Smooth muscle cell (in vitro differentiated cells): ENCODE measurements at regions not wholly inside any gene's neighbourhood (a gene's known extent, or its start where the extent isn't known, plus 50 kb on each side); places are given as distances from the start of the nearest gene placed in this dataset.

Source experiments
- DNase-seq: peaks from one replicate; lab custom pipeline; 2025; ENCODE audit not compliant: unreplicated experiment; lab: John Stamatoyannopoulos, UW
- H2AFZ ChIP-seq: fragments of 200-600 bp; sonication (generic); 2 replicates; pipeline ENCODE4 v1.6.0; 2016; ENCODE audit warnings: antibody characterized with exemption, low read depth, mild to moderate bottlenecking
- H3F3A ChIP-seq: fragments of 200-600 bp; sonication (generic); 2 replicates; pipeline ENCODE4 v1.6.0; 2017; ENCODE audit warnings: antibody characterized with exemption, low read depth
- H3K27ac ChIP-seq: fragments of 200-600 bp; sonication (generic); 2 replicates; pipeline ENCODE4 v1.5.1; 2016; ENCODE audit warnings: low read depth, mild to moderate bottlenecking
- H3K27me3 ChIP-seq: fragments of 200-600 bp; sonication (generic); 2 replicates; pipeline ENCODE4 v1.6.1; 2016; ENCODE audit warnings: low read depth, mild to moderate bottlenecking
- H3K36me3 ChIP-seq: fragments of 200-600 bp; sonication (generic); 2 replicates; pipeline ENCODE4 v1.5.1; 2016; ENCODE audit warnings: low read depth
- H3K4me1 ChIP-seq: fragments of 200-600 bp; sonication (generic); 2 replicates; pipeline ENCODE4 v1.5.1; 2016; ENCODE audit warnings: low read depth
- H3K4me2 ChIP-seq: fragments of 200-600 bp; sonication (generic); 2 replicates; pipeline ENCODE4 v1.6.0; 2016; ENCODE audit warnings: mild to moderate bottlenecking
- H3K4me3 ChIP-seq: fragments of 200-600 bp; sonication (generic); 2 replicates; pipeline ENCODE4 v1.5.1; 2016; ENCODE audit warnings: mild to moderate bottlenecking
- H3K79me2 ChIP-seq: fragments of 200-600 bp; sonication (generic); 2 replicates; pipeline ENCODE4 v1.6.0; 2016; ENCODE audit warnings: low read depth, mild to moderate bottlenecking
- H3K9ac ChIP-seq: fragments of 200-600 bp; sonication (generic); 2 replicates; pipeline ENCODE4 v1.6.0; 2016; ENCODE audit warnings: low read depth
- H3K9me3 ChIP-seq: fragments of 200-600 bp; sonication (generic); replicated peaks from 2 replicates; pipeline ENCODE4 v1.5.1; 2016; ENCODE audit warnings: low read depth
- H4K20me1 ChIP-seq: fragments of 200-600 bp; sonication (generic); 2 replicates; pipeline ENCODE4 v1.6.0; 2016; ENCODE audit warnings: low read depth
- CTCF ChIP-seq: fragments of 200-600 bp; sonication (generic); IDR thresholded peaks from 2 replicates; pipeline ENCODE4 v1.5.1; 2017; ENCODE audit warnings: borderline replicate concordance, mild to moderate bottlenecking, antibody characterized with exemption; ENCODE audit not compliant: insufficient read depth, poor library complexity, severe bottlenecking
- WGBS: methylation state at CpG from one replicate; pipeline ENCODE4 v1.1.7; 2016; ENCODE audit warnings: low lambda C conversion rate; 5-methylcytosine and 5-hydroxymethylcytosine counted together

GRCh38 chr13:74361274-74361673 is 227.1 kb upstream of the KLF12 start:
- DNase-seq: no peak
- no peak for TF ChIP-seq CTCF
- no peaks in the 10 kb centered on the region for H3K27me3 ChIP-seq

GRCh38 chr13:74346960-74347359 is 212.8 kb upstream of the KLF12 start:
- no peak overlapping the region for H3K4me3 ChIP-seq
- H2AFZ ChIP-seq: no peak overlapping the region
- H4K20me1 ChIP-seq: no peaks in the 10 kb centered on the region
- no peaks in the 10 kb centered on the region for H3K36me3 ChIP-seq
- 69% methylated on average over 5 of the region's 5 CpGs for WGBS
- no peaks in the 10 kb centered on the region for H3K9me3 ChIP-seq
- no peaks in the 10 kb centered on the region for H3F3A ChIP-seq
- TF ChIP-seq CTCF: no peak
- no peaks in the 10 kb centered on the region for H3K27me3 ChIP-seq
- no peak for DNase-seq
- no peaks in the 10 kb centered on the region for H3K4me1 ChIP-seq
- H3K27ac ChIP-seq: no peak overlapping the region
- H3K79me2 ChIP-seq: no peaks in the 10 kb centered on the region
- no peak overlapping the region for H3K9ac ChIP-seq
- no peak overlapping the region for H3K4me2 ChIP-seq

More at GRCh38 chr13:74361274-74361673, 227.1 kb upstream of the KLF12 start:
- H3K4me1 ChIP-seq: no peaks in the 10 kb centered on the region
- H3F3A ChIP-seq: no peaks in the 10 kb centered on the region
- no peaks in the 10 kb centered on the region for H4K20me1 ChIP-seq
- H3K4me3 ChIP-seq: no peak overlapping the region
- H3K9ac ChIP-seq: no peak overlapping the region
- no peak overlapping the region for H3K4me2 ChIP-seq
- 96% methylated on average over 3 of the region's 3 CpGs for WGBS
- no peaks in the 10 kb centered on the region for H3K79me2 ChIP-seq
- no peak overlapping the region for H2AFZ ChIP-seq
- no peaks in the 10 kb centered on the region for H3K9me3 ChIP-seq
- no peaks in the 10 kb centered on the region for H3K36me3 ChIP-seq
- no peak overlapping the region for H3K27ac ChIP-seq

- WGBS: 92% methylated on average over 1 of the region's 1 CpG
- Histone ChIP-seq H3K9me3 (no peaks in the 10 kb centered on the region), H3F3A (no peaks in the 10 kb centered on the region), H3K79me2 (no peaks in the 10 kb centered on the region), H4K20me1 (no peaks in the 10 kb centered on the region), H3K9ac (no peak overlapping the region), H3K4me1 (no peaks in the 10 kb centered on the region), H3K27me3 (no peaks in the 10 kb centered on the region), H3K36me3 (no peaks in the 10 kb centered on the region), H3K27ac (no peak overlapping the region), H2AFZ (no peak overlapping the region), H3K4me3 (no peak overlapping the region), H3K4me2 (no peak overlapping the region)
- DNase-seq: no peak
- TF ChIP-seq CTCF: no peak
Observed at GRCh38 chr13:74338341-74338740, 204.1 kb upstream of the KLF12 start.

- Histone ChIP-seq H3F3A (no peaks in the 10 kb centered on the region), H3K4me3 (no peak overlapping the region), H3K36me3 (no peaks in the 10 kb centered on the region), H4K20me1 (no peaks in the 10 kb centered on the region), H3K79me2 (no peaks in the 10 kb centered on the region), H3K4me2 (no peak overlapping the region), H3K9me3 (no peaks in the 10 kb centered on the region), H3K9ac (no peak overlapping the region), H3K27me3 (no peaks in the 10 kb centered on the region), H3K27ac (no peak overlapping the region), H3K4me1 (no peaks in the 10 kb centered on the region), H2AFZ (no peak overlapping the region)
- DNase-seq: no peak
- 82% methylated on average over 1 of the region's 1 CpG for WGBS
- no peak for TF ChIP-seq CTCF
Observed at GRCh38 chr13:74336546-74336945, 202.3 kb upstream of the KLF12 start.
